Fibroblast of lung (primary cell): ENCODE measurements at regions not wholly inside any gene's neighbourhood (a gene's known extent, or its start where the extent isn't known, plus 50 kb on each side); places are given as distances from the start of the nearest gene placed in this dataset.

ENCODE experiments used
- DNase-seq, 2 donors: peaks; one replicate each; pipeline versions ENCODE4 v3.0.0 to v3.0.0-alpha.2; 2010; ENCODE audit warnings: low read depth in 2 of 2
- H2AFZ ChIP-seq: 2 replicates; pipeline ENCODE4 v1.5.1; 2012; ENCODE audit warnings: low read length, control low read depth, inconsistent platforms
- H3K27ac ChIP-seq: 2 replicates; pipeline ENCODE4 v1.5.1; 2011; ENCODE audit warnings: low read length, control low read depth; ENCODE audit not compliant: insufficient read depth
- H3K27me3 ChIP-seq: 2 replicates; pipeline ENCODE4 v1.5.1; 2011; ENCODE audit warnings: mild to moderate bottlenecking, low read length; ENCODE audit not compliant: control insufficient read depth, insufficient read depth
- H3K36me3 ChIP-seq: 2 replicates; pipeline ENCODE4 v1.5.1; 2011; ENCODE audit warnings: low read length; ENCODE audit not compliant: control insufficient read depth, insufficient read depth
- H3K4me1 ChIP-seq: 2 replicates; pipeline ENCODE4 v1.5.1; 2011; ENCODE audit warnings: low read length; ENCODE audit not compliant: control insufficient read depth, insufficient read depth; ENCODE audit errors: extremely low read depth
- H3K4me2 ChIP-seq: 2 replicates; pipeline ENCODE4 v1.5.1; 2011; ENCODE audit warnings: low read length, control low read depth; ENCODE audit not compliant: insufficient read depth; ENCODE audit errors: extremely low read depth
- H3K4me3 ChIP-seq, 4 experiments: fragments of 200-600 bp in 1 of 4; sonication (generic) in 1 of 4; replicated peaks in 1 of 4; 2 replicates each; pipeline ENCODE4 v1.5.1; 2011 to 2016; ENCODE audit warnings: low read length in 4 of 4, low read depth in 3 of 4, mild to moderate bottlenecking in 3 of 4, control low read depth in 2 of 4, inconsistent platforms in 1 of 4, mixed read lengths in 1 of 4; ENCODE audit not compliant: insufficient read depth in 1 of 4; ENCODE audit errors: control extremely low read depth in 1 of 4
- H3K79me2 ChIP-seq: 2 replicates; pipeline ENCODE4 v1.5.1; 2012; ENCODE audit warnings: mild to moderate bottlenecking, low read length, inconsistent platforms; ENCODE audit not compliant: control insufficient read depth, insufficient read depth
- H3K9ac ChIP-seq: 2 replicates; pipeline ENCODE4 v1.5.1; 2011; ENCODE audit warnings: mild to moderate bottlenecking, low read length, control low read depth; ENCODE audit not compliant: insufficient read depth
- H3K9me3 ChIP-seq: 2 replicates; pipeline ENCODE4 v1.5.1; 2012; ENCODE audit warnings: low read depth, low read length; ENCODE audit not compliant: control insufficient read depth, insufficient read depth
- H4K20me1 ChIP-seq: 2 replicates; pipeline ENCODE4 v1.5.1; 2011; ENCODE audit warnings: low read length; ENCODE audit not compliant: control insufficient read depth, insufficient read depth; ENCODE audit errors: extremely low read depth
- EZH2 ChIP-seq: IDR thresholded peaks from 2 replicates; pipeline ENCODE4 v1.5.1; 2012; ENCODE audit warnings: low read length, control low read depth, mild to moderate bottlenecking; ENCODE audit errors: missing control alignments
- TF ChIP-seq, protein P1 (sequence below), 2 donors: IDR thresholded peaks in 1 of 2; conservative IDR thresholded peaks in 1 of 2; 1 replicate in 1 of 2; 2 replicates in 1 of 2; pipeline ENCODE4 v1.5.1; 2011 to 2012; ENCODE audit warnings: low read length in 2 of 2, control low read depth in 1 of 2, inconsistent platforms in 1 of 2, low read depth in 1 of 2, mild to moderate bottlenecking in 1 of 2

DNA sequence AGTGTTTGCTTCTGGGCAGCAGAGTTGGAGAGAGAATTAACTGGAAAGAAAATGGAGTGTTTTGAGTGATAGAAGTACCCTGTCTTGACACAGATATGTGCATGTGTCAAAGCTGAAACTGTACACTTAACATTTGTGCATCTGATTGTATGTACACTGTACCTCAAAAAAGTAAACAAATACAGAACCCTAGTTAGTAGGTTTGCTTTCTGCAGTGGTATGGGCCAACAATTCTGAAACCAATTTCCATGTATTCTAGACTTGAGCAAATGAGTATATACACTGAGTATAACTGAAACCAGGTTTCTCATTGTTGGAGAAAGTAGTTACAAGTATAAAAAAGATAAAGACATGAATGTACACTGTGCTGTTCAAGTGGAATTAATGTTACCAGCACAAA lies 52.4 kb downstream of the ELAPOR2 start:
- Histone ChIP-seq H3K27me3 (no peaks in the 10 kb centered on the region), H2AFZ (no peak overlapping the region), H3K4me1 (no peaks in the 10 kb centered on the region), H4K20me1 (no peaks in the 10 kb centered on the region), H3K9ac (no peak overlapping the region), H3K36me3 (no peaks in the 10 kb centered on the region), H3K27ac (no peak overlapping the region), H3K4me2 (no peak overlapping the region), H3K4me3 (no peak overlapping the region), H3K79me2 (no peaks in the 10 kb centered on the region), H3K9me3 (no peaks in the 10 kb centered on the region)
- no peak for DNase-seq
- TF ChIP-seq, protein P1, sequence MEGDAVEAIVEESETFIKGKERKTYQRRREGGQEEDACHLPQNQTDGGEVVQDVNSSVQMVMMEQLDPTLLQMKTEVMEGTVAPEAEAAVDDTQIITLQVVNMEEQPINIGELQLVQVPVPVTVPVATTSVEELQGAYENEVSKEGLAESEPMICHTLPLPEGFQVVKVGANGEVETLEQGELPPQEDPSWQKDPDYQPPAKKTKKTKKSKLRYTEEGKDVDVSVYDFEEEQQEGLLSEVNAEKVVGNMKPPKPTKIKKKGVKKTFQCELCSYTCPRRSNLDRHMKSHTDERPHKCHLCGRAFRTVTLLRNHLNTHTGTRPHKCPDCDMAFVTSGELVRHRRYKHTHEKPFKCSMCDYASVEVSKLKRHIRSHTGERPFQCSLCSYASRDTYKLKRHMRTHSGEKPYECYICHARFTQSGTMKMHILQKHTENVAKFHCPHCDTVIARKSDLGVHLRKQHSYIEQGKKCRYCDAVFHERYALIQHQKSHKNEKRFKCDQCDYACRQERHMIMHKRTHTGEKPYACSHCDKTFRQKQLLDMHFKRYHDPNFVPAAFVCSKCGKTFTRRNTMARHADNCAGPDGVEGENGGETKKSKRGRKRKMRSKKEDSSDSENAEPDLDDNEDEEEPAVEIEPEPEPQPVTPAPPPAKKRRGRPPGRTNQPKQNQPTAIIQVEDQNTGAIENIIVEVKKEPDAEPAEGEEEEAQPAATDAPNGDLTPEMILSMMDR (conservative IDR thresholded peaks at IDR 0.05 in 1 of 2, IDR thresholded peaks at IDR 0.05 in 1 of 2; ENCODE audit: low read depth in 1 of 2, low read length in 2 of 2) = no peak
- no peak for TF ChIP-seq EZH2

- TF ChIP-seq EZH2 = no peak
- TF ChIP-seq, protein P1 (conservative IDR thresholded peaks at IDR 0.05 in 1 of 2, IDR thresholded peaks at IDR 0.05 in 1 of 2; ENCODE audit: low read depth in 1 of 2, low read length in 2 of 2) = no peak
- no peak overlapping the region for H2AFZ ChIP-seq
- DNase-seq = no peak
Measured at GRCh38 chr7:87004956-87005355, 54.5 kb downstream of the ELAPOR2 start.

GRCh38 chr7:87003872-87004798 lies 55.3 kb downstream of the ELAPOR2 start:
- Histone ChIP-seq H3K27me3 (no peaks in the 10 kb centered on the region), H4K20me1 (no peaks in the 10 kb centered on the region), H2AFZ (peak overlapping the region; percentile 22), H3K4me3 (no peak overlapping the region), H3K79me2 (no peaks in the 10 kb centered on the region), H3K9me3 (no peaks in the 10 kb centered on the region), H3K27ac (no peak overlapping the region), H3K9ac (no peak overlapping the region), H3K36me3 (no peaks in the 10 kb centered on the region), H3K4me2 (peak overlapping the region; percentile 52), H3K4me1 (no peaks in the 10 kb centered on the region)
- peak in 1 of 2 donors; percentile 8 for DNase-seq
- TF ChIP-seq, protein P1 (conservative IDR thresholded peaks at IDR 0.05 in 1 of 2, IDR thresholded peaks at IDR 0.05 in 1 of 2; ENCODE audit: low read depth in 1 of 2, low read length in 2 of 2) = no peak
- no peak for TF ChIP-seq EZH2

More at GRCh38 chr7:87004956-87005355, 54.5 kb downstream of the ELAPOR2 start:
- H3K4me2 ChIP-seq = no peak overlapping the region
- no peaks in the 10 kb centered on the region for H4K20me1 ChIP-seq
- no peaks in the 10 kb centered on the region for H3K4me1 ChIP-seq
- H3K27ac ChIP-seq = no peak overlapping the region
- no peaks in the 10 kb centered on the region for H3K36me3 ChIP-seq
- no peaks in the 10 kb centered on the region for H3K9me3 ChIP-seq
- no peak overlapping the region for H3K4me3 ChIP-seq
- H3K79me2 ChIP-seq = no peaks in the 10 kb centered on the region
- no peak overlapping the region for H3K9ac ChIP-seq
- H3K27me3 ChIP-seq = no peaks in the 10 kb centered on the region
